GM23248 (cell line): ENCODE measurements at regions not wholly inside any gene's neighbourhood (a gene's known extent, or its start where the extent isn't known, plus 50 kb on each side); places are given as distances from the start of the nearest gene placed in this dataset.

Experiments used
- DNase-seq: peaks from one replicate; pipeline ENCODE4 v3.0.0-alpha.2; 2015
- H2AFZ ChIP-seq: fragments of 200-600 bp; sonication (generic); 2 replicates; pipeline ENCODE4 v1.6.1; 2016; ENCODE audit warnings: antibody characterized with exemption
- H3F3A ChIP-seq: fragments of 200-600 bp; sonication (generic); 2 replicates; pipeline ENCODE4 v1.6.1; 2016; ENCODE audit warnings: mild to moderate bottlenecking, antibody characterized with exemption, mixed run types; ENCODE audit not compliant: insufficient read depth
- H3K27ac ChIP-seq: fragments of 200-600 bp; sonication (generic); 2 replicates; pipeline ENCODE4 v1.5.1; 2016; ENCODE audit warnings: mild to moderate bottlenecking
- H3K27me3 ChIP-seq: fragments of 200-600 bp; sonication (generic); replicated peaks from 2 replicates; pipeline ENCODE4 v1.6.1; 2016; ENCODE audit warnings: mild to moderate bottlenecking; ENCODE audit not compliant: insufficient read depth
- H3K36me3 ChIP-seq: fragments of 200-600 bp; sonication (generic); 2 replicates; pipeline ENCODE4 v1.6.1; 2016; ENCODE audit warnings: low read depth, mild to moderate bottlenecking
- H3K4me1 ChIP-seq: fragments of 200-600 bp; sonication (generic); 2 replicates; pipeline ENCODE4 v1.6.1; 2016; ENCODE audit warnings: mild to moderate bottlenecking; ENCODE audit not compliant: insufficient read depth
- H3K4me2 ChIP-seq: fragments of 200-600 bp; sonication (generic); one replicate; pipeline ENCODE4 v1.6.1; 2016; ENCODE audit warnings: mild to moderate bottlenecking; ENCODE audit not compliant: unreplicated experiment
- H3K4me3 ChIP-seq: fragments of 200-600 bp; sonication (generic); 2 replicates; pipeline ENCODE4 v1.5.1; 2016; ENCODE audit warnings: mild to moderate bottlenecking
- H3K79me2 ChIP-seq: fragments of 200-600 bp; sonication (generic); 2 replicates; pipeline ENCODE4 v1.6.1; 2016; ENCODE audit warnings: mild to moderate bottlenecking; ENCODE audit not compliant: insufficient read depth
- H3K9ac ChIP-seq: fragments of 200-600 bp; sonication (generic); 2 replicates; pipeline ENCODE4 v1.6.1; 2016; ENCODE audit warnings: mild to moderate bottlenecking
- H3K9me2 ChIP-seq: fragments of 200-600 bp; sonication (generic); 2 replicates; pipeline ENCODE4 v1.6.1; 2016; ENCODE audit warnings: mixed run types, mild to moderate bottlenecking, moderate library complexity; ENCODE audit not compliant: insufficient read depth
- H3K9me3 ChIP-seq: fragments of 200-600 bp; sonication (generic); one replicate; pipeline ENCODE4 v1.6.1; 2017; ENCODE audit warnings: low read depth
- H4K20me1 ChIP-seq: fragments of 200-600 bp; sonication (generic); 2 replicates; pipeline ENCODE4 v1.6.0; 2016; ENCODE audit not compliant: insufficient read depth
- EZH2 ChIP-seq: fragments of 200-600 bp; sonication (generic); IDR thresholded peaks from 2 replicates; pipeline ENCODE4 v1.6.1; 2018; ENCODE audit warnings: antibody characterized with exemption, mild to moderate bottlenecking; ENCODE audit not compliant: insufficient read depth, poor library complexity, severe bottlenecking
- EZH2phosphoT487 ChIP-seq: fragments of 200-600 bp; sonication (generic); IDR thresholded peaks from 2 replicates; pipeline ENCODE4 v1.6.1; 2018; ENCODE audit warnings: antibody characterized with exemption, moderate library complexity, mild to moderate bottlenecking, low read depth; ENCODE audit not compliant: insufficient read depth
- WGBS, 2 experiments: methylation state at CpG; one replicate each; pipeline ENCODE4 v1.1.6; 2015 to 2017; ENCODE audit warnings: low lambda C conversion rate in 2 of 2, low coverage in 1 of 2; ENCODE audit errors: missing lambda C conversion rate in 2 of 2; 5-methylcytosine and 5-hydroxymethylcytosine counted together
- in situ Hi-C: fragments of 300-500 bp; cut with MboI; formaldehyde crosslinking; loops from 2 replicates; pipeline ENCODE4 v1.15.0; 2020

GRCh38 chr13:111642156-111642767 is 321.8 kb downstream of the TEX29 start:
- Histone ChIP-seq H3K9me2 (no peaks in the 10 kb centered on the region), H3K4me2 (no peak overlapping the region), H3K9ac (no peak overlapping the region), H3F3A (no peaks in the 10 kb centered on the region), H3K79me2 (no peaks in the 10 kb centered on the region), H3K27ac (no peak overlapping the region), H3K4me3 (no peak overlapping the region), H3K27me3 (no peaks in the 10 kb centered on the region), H3K36me3 (no peaks in the 10 kb centered on the region), H4K20me1 (no peaks in the 10 kb centered on the region), H2AFZ (no peak overlapping the region), H3K9me3 (no peaks in the 10 kb centered on the region), H3K4me1 (no peaks in the 10 kb centered on the region)
- DNase-seq: no peak
- 19 to 23% methylated on average over 11 to 12 of the region's 12 CpGs for WGBS, 2 experiments
- TF ChIP-seq EZH2phosphoT487 (no peak), EZH2 (no peak)
- in situ Hi-C loops: no loop called here

DNA sequence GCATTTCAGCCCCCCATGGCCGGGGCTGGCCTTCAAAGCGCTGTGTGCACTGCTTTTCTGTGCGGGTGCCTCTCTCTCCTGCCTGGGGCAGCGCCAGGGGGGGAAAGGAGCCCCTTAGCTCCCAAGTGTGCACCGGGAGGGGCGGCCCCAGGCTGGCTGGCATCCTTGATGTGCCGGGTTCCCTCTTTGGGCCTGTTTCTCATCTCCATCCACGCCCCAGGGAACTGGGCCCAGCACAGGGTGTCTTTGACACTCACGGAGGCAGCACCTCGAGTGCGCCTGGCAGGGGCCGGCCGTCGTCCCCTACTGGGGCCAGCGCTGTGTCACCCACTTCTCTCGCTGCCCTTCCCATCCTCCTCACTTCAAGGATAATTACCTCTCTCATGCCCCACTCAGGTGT is 324.3 kb downstream of the TEX29 start:
- Histone ChIP-seq H3K9me2 (no peaks in the 10 kb centered on the region), H3K27me3 (no peaks in the 10 kb centered on the region), H3K36me3 (no peaks in the 10 kb centered on the region), H3K4me1 (no peaks in the 10 kb centered on the region), H3K9me3 (no peaks in the 10 kb centered on the region), H3K9ac (no peak overlapping the region), H3F3A (no peaks in the 10 kb centered on the region), H4K20me1 (no peaks in the 10 kb centered on the region), H3K27ac (no peak overlapping the region), H3K4me3 (no peak overlapping the region), H3K4me2 (no peak overlapping the region), H2AFZ (no peak overlapping the region), H3K79me2 (no peaks in the 10 kb centered on the region)
- WGBS, 2 experiments: 52 to 55% methylated on average over 16 of the region's 16 CpGs
- DNase-seq: no peak
- in situ Hi-C loops: no loop called here
- TF ChIP-seq EZH2phosphoT487 (no peak), EZH2 (no peak)

DNA sequence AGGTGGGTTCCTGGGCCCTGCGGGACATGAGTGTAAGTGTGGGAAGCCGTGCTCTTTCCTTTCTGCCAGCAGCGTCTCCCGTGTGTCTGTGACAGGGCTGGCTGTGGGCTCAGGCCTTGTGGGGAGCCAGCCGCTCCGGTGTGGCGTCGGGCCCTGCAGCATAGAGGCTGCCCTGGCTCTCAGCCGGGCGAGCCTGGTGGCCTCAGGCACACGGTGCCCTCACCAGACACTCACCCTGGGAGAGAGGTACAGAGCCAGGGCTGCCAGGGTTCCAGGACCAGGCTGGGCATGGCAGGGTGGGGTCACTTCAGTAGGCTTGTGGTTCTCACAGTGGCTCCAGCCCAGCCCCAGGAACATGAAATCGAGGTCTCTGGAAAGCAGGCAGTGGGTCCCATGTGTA is 324.8 kb downstream of the TEX29 start:
- Histone ChIP-seq H3K4me2 (no peak overlapping the region), H3K9me3 (no peaks in the 10 kb centered on the region), H3K36me3 (no peaks in the 10 kb centered on the region), H3K4me3 (no peak overlapping the region), H3K79me2 (no peaks in the 10 kb centered on the region), H3K27ac (no peak overlapping the region), H3F3A (no peaks in the 10 kb centered on the region), H3K4me1 (no peaks in the 10 kb centered on the region), H3K9ac (no peak overlapping the region), H4K20me1 (no peaks in the 10 kb centered on the region), H3K27me3 (no peaks in the 10 kb centered on the region), H3K9me2 (no peaks in the 10 kb centered on the region), H2AFZ (no peak overlapping the region)
- TF ChIP-seq EZH2 (no peak), EZH2phosphoT487 (no peak)
- WGBS, 2 experiments: 62 to 73% methylated on average over 9 to 12 of the region's 12 CpGs
- no peak for DNase-seq
- in situ Hi-C loops: no loop called here

GRCh38 chr13:111645598-111646455 is 325.4 kb downstream of the TEX29 start:
- in situ Hi-C loops: no loop called here
- 52 to 57% methylated on average over 26 to 27 of the region's 27 CpGs for WGBS, 2 experiments
- H2AFZ ChIP-seq: no peak overlapping the region

More at GRCh38 chr13:111645598-111646455, 325.4 kb downstream of the TEX29 start:
- Histone ChIP-seq H3K4me3 (no peak overlapping the region), H3K4me1 (no peaks in the 10 kb centered on the region), H3K27ac (no peak overlapping the region), H3K9me3 (no peaks in the 10 kb centered on the region), H3K4me2 (no peak overlapping the region), H4K20me1 (no peaks in the 10 kb centered on the region), H3K27me3 (no peaks in the 10 kb centered on the region), H3K9ac (no peak overlapping the region), H3K36me3 (no peaks in the 10 kb centered on the region), H3F3A (no peaks in the 10 kb centered on the region), H3K9me2 (no peaks in the 10 kb centered on the region), H3K79me2 (no peaks in the 10 kb centered on the region)
- no peak for TF ChIP-seq EZH2
- TF ChIP-seq EZH2phosphoT487: no peak
- no peak for DNase-seq
